ENCODE measurements at regions not wholly inside any gene's neighbourhood (a gene's known extent, or its start where the extent isn't known, plus 50 kb on each side); places are given as distances from the start of the nearest gene placed in this dataset.

- CTCF ChIA-PET = no interaction called here
- POLR2A ChIA-PET = no interaction called here
- DNase-seq (ENCODE audit: extremely low spot score) = no peak
- TF ChIP-seq, protein P1, sequence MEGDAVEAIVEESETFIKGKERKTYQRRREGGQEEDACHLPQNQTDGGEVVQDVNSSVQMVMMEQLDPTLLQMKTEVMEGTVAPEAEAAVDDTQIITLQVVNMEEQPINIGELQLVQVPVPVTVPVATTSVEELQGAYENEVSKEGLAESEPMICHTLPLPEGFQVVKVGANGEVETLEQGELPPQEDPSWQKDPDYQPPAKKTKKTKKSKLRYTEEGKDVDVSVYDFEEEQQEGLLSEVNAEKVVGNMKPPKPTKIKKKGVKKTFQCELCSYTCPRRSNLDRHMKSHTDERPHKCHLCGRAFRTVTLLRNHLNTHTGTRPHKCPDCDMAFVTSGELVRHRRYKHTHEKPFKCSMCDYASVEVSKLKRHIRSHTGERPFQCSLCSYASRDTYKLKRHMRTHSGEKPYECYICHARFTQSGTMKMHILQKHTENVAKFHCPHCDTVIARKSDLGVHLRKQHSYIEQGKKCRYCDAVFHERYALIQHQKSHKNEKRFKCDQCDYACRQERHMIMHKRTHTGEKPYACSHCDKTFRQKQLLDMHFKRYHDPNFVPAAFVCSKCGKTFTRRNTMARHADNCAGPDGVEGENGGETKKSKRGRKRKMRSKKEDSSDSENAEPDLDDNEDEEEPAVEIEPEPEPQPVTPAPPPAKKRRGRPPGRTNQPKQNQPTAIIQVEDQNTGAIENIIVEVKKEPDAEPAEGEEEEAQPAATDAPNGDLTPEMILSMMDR (IDR thresholded peaks at IDR 0.05; ENCODE audit: control extremely low read depth, extremely low read depth, low read depth, missing control alignments) = no peak
Observed at GRCh38 chr3:141814375-141814774, 51.2 kb downstream of the GRK7 start.

- no peak for DNase-seq (ENCODE audit: extremely low spot score)
- ChIA-PET CTCF (no interaction called here), POLR2A (no interaction called here)
- TF ChIP-seq, protein P1 (IDR thresholded peaks at IDR 0.05; ENCODE audit: control extremely low read depth, extremely low read depth, low read depth, missing control alignments) = no peak
Observed at GRCh38 chr3:141815667-141816066, 52.5 kb downstream of the GRK7 start.

DNA sequence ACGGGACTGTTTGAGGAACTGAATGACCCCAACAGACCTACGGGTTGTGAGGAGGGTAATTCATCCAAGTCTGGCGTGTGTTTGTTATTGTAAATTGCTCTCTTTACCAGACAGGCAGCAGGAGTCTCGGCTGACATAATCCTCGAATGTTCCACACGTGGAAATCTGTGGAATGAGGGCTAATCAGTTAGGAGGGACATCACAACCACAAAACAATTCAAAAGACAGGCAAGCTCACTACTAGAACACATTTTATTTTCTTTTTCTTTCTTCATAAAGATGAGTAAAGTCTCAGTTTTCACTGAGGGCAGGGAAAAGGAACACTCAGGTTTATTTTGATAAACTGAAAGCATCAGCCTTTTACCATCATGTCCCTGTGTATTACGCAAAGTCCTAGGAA, 53.8 kb downstream of the GRK7 start:
- ChIA-PET POLR2A (no interaction called here), CTCF (no interaction called here)
- TF ChIP-seq, protein P1 (IDR thresholded peaks at IDR 0.05; ENCODE audit: control extremely low read depth, extremely low read depth, low read depth, missing control alignments) = no peak
- DNase-seq (ENCODE audit: extremely low spot score) = no peak

DNA sequence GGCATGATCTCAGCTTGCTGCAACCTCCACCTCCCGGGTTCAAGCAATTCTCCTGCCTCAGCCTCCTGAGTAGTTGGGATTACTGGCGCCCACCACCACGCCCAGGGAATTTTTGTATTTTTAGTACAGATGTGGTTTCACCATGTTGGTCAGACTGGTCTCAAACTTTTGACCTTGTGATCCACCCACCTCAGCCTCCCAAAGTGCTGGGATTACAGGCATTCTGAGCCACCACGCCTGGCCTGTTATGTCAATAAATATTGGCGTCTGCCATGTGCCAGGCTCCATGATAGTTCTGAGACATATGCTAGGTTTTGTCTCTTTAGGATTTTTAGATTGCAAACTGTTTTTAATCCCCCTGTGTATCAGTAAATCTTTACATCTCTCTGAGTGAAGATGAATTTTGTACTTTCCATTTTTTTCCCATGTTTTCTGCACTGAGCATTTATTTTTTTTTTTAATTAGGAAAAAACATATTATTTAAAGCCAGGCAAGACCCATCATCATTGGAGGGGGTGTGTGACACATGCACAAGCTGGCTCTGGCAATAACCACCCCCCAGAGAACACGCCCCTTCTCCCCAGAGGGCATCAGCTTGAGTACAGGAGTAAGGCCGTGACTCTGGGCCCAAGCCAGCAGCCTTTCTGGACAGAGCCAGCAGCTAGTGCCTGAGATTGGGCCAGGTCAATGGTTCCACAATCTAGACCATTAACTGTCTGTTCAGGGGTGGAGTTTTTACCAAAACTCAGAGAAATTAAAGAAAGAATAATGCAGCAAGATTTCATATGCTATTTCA, 51.0 kb upstream of the ATP1B3 start:
- POLR2A ChIA-PET = no interaction called here
- CTCF ChIA-PET = interaction anchor here (1.0 kb wide), 1 partner anchor 15 kb away, joined by 3 read pairs; no protein-coding TSS in a partner anchor
- no peak for DNase-seq (ENCODE audit: extremely low spot score)
- TF ChIP-seq, protein P1 (IDR thresholded peaks at IDR 0.05; ENCODE audit: control extremely low read depth, extremely low read depth, low read depth, missing control alignments) = no peak

All from GM10248 (cell line).